Liver (tissue), 3 donors: ENCODE measurements at regions not wholly inside any gene's neighbourhood (a gene's known extent, or its start where the extent isn't known, plus 50 kb on each side); places are given as distances from the start of the nearest gene placed in this dataset.

Experiments used
- RAD21 ChIP-seq, 2 donors: IDR thresholded peaks; 2 replicates each; pipeline ENCODE4 v1.6.1; 2016; ENCODE audit warnings: antibody characterized with exemption in 2 of 2, mild to moderate bottlenecking in 2 of 2
- RXRA ChIP-seq, 2 donors: IDR thresholded peaks; 2 replicates each; pipeline ENCODE4 v1.6.1; 2017 to 2018; ENCODE audit warnings: antibody characterized with exemption in 2 of 2, mild to moderate bottlenecking in 1 of 2
- TF ChIP-seq, protein P1 (sequence below): fragments of 150-350 bp; IDR thresholded peaks from 2 replicates; pipeline ENCODE4 v1.5.1; 2017; ENCODE audit warnings: improper control_type of control experiment, low read depth, low read length; ENCODE audit not compliant: missing input control
- donor health status: healthy.
- donor health status: healthy.

DNA sequence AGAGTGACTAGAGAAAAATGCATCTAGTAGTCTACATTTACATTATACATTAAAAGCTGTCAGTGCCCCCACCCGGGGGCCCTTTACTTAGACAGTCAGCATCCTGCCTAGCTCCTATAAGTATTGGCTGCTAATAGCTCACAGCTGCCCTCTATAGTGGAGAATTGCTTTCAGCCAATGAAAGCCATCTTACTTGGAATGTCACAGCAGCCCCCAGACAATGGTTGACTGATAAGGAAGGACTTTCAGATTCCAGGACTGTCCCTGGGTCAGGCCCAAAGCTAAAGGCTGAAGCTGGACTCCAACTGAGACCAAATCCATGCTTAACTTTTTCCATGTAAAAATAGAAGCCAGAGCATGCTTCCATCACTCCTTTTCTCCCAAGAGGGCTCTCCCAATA, 196.9 kb downstream of the ANKRD50 start:
- TF ChIP-seq, protein P1, sequence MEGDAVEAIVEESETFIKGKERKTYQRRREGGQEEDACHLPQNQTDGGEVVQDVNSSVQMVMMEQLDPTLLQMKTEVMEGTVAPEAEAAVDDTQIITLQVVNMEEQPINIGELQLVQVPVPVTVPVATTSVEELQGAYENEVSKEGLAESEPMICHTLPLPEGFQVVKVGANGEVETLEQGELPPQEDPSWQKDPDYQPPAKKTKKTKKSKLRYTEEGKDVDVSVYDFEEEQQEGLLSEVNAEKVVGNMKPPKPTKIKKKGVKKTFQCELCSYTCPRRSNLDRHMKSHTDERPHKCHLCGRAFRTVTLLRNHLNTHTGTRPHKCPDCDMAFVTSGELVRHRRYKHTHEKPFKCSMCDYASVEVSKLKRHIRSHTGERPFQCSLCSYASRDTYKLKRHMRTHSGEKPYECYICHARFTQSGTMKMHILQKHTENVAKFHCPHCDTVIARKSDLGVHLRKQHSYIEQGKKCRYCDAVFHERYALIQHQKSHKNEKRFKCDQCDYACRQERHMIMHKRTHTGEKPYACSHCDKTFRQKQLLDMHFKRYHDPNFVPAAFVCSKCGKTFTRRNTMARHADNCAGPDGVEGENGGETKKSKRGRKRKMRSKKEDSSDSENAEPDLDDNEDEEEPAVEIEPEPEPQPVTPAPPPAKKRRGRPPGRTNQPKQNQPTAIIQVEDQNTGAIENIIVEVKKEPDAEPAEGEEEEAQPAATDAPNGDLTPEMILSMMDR: no peak
- TF ChIP-seq RXRA (IDR thresholded peaks at IDR 0.05) (no peak), RAD21 (IDR thresholded peaks at IDR 0.05) (no peak)
